Thyroid gland (tissue), 4 donors: ENCODE measurements at regions not wholly inside any gene's neighbourhood (a gene's known extent, or its start where the extent isn't known, plus 50 kb on each side); places are given as distances from the start of the nearest gene placed in this dataset.

ENCODE experiments used
- POLR2A ChIP-seq, 2 donors: fragments of 450-650 bp; IDR thresholded peaks; one replicate each; pipeline ENCODE4 v1.6.1; 2017; ENCODE audit warnings: antibody characterized with exemption in 2 of 2, mild to moderate bottlenecking in 2 of 2, moderate library complexity in 1 of 2
- TF ChIP-seq, protein P1 (sequence below), 6 experiments: fragments of 200-600 bp in 3 of 6; fragments of 450-650 bp in 3 of 6; sonication (generic) in 3 of 6; IDR thresholded peaks; one replicate each; pipeline ENCODE4 v1.5.1; 2016 to 2019; ENCODE audit warnings: antibody characterized with exemption in 6 of 6, mild to moderate bottlenecking in 2 of 6, inconsistent platforms in 1 of 6, moderate library complexity in 1 of 6

DNA sequence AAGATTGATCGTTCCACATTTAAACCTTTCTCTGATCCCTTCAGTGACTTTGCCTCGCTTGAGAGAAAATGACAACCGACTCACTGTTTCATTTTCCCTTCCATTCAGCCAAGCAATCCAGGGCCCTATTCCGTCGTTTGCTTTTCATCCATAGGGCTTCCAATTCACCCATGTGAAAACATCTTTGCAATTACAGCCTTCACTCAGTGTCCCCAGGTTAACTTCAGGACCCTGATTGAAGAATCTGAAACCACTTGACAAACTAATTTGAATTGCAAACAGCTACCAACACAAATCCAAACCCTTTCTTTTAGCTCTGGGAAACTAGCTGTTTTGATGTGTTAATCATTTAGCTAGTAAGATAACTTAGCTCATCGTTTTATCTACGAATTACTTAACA is 120.2 kb upstream of the FAM9C start:
- TF ChIP-seq, protein P1, sequence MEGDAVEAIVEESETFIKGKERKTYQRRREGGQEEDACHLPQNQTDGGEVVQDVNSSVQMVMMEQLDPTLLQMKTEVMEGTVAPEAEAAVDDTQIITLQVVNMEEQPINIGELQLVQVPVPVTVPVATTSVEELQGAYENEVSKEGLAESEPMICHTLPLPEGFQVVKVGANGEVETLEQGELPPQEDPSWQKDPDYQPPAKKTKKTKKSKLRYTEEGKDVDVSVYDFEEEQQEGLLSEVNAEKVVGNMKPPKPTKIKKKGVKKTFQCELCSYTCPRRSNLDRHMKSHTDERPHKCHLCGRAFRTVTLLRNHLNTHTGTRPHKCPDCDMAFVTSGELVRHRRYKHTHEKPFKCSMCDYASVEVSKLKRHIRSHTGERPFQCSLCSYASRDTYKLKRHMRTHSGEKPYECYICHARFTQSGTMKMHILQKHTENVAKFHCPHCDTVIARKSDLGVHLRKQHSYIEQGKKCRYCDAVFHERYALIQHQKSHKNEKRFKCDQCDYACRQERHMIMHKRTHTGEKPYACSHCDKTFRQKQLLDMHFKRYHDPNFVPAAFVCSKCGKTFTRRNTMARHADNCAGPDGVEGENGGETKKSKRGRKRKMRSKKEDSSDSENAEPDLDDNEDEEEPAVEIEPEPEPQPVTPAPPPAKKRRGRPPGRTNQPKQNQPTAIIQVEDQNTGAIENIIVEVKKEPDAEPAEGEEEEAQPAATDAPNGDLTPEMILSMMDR (IDR thresholded peaks at IDR 0.05) = no peak
- no peak for TF ChIP-seq POLR2A (IDR thresholded peaks at IDR 0.05)
